ENCODE measurements at regions not wholly inside any gene's neighbourhood (a gene's known extent, or its start where the extent isn't known, plus 50 kb on each side); places are given as distances from the start of the nearest gene placed in this dataset.

- TF ChIP-seq PRDM15 (CRISPR knock-in tag; IDR thresholded peaks at IDR 0.05), result no peak
Observed at GRCh38 chr9:124146031-124146561, 111.7 kb upstream of the NEK6 start (continued).

- no peak for DNase-seq (ENCODE audit: low spot score)
- TF ChIP-seq CBFB (CRISPR knock-in tag; IDR thresholded peaks at IDR 0.05; ENCODE audit: low read depth), result no peak
- TF ChIP-seq CREB1 (CRISPR knock-in tag; IDR thresholded peaks at IDR 0.05), result no peak
- no peak for TF ChIP-seq PRRX2 (CRISPR knock-in tag; IDR thresholded peaks at IDR 0.05)
- no peak for TF ChIP-seq CREM (CRISPR knock-in tag; IDR thresholded peaks at IDR 0.05)
- ATAC-seq, result peak; percentile 48; the same call in 1 of the 2 replicates
- POLR2A ChIA-PET, result no interaction called here
- Mint-ChIP-seq H3K9me3 (peaks cover 3% of the 10 kb centered on the region; the same call in 1 of the 2 replicates), H3K27ac (no peak overlapping the region), H3K4me1 (no peaks in the 10 kb centered on the region; the same call in 1 of the 2 replicates), H3K4me3 (no peak overlapping the region), H3K27me3 (ENCODE audit: low read depth) (peaks cover 3% of the 10 kb centered on the region), H3K36me3 (no peaks in the 10 kb centered on the region)
- CTCF ChIA-PET, result interaction anchor here (1.0 kb wide), 1 partner anchor 23 kb away, joined by 3 read pairs; no protein-coding TSS in a partner anchor
Observed at GRCh38 chr9:124149992-124150391, 107.8 kb upstream of the NEK6 start.

- no peaks in the 10 kb centered on the region for H3K4me1 Mint-ChIP-seq
- no peak overlapping the region for H3K4me3 Mint-ChIP-seq
- H3K27me3 Mint-ChIP-seq (ENCODE audit: low read depth), result peaks cover 5% of the 10 kb centered on the region; the same call in 1 of the 2 replicates
- no peak overlapping the region for H3K27ac Mint-ChIP-seq
- ChIA-PET CTCF (interaction anchor here (1.4 to 1.9 kb wide), 2 partner anchors 45 to 162 kb away, joined by 3 to 5 read pairs; no protein-coding TSS in a partner anchor), POLR2A (no interaction called here)
- no peaks in the 10 kb centered on the region for H3K36me3 Mint-ChIP-seq
- DNase-seq (ENCODE audit: low spot score) (no peak), ATAC-seq (no peak)
- no peak for TF ChIP-seq ZNF396 (CRISPR knock-in tag; IDR thresholded peaks at IDR 0.05; ENCODE audit: borderline replicate concordance)
- no peak for TF ChIP-seq IRF1 (CRISPR knock-in tag; IDR thresholded peaks at IDR 0.05)
- H3K9me3 Mint-ChIP-seq, result peaks cover 4% of the 10 kb centered on the region
Observed at GRCh38 chr9:124163760-124164255, 93.9 kb upstream of the NEK6 start.

- TF ChIP-seq ETV6 (CRISPR knock-in tag; IDR thresholded peaks at IDR 0.05) (no peak), NR2C2 (CRISPR knock-in tag; IDR thresholded peaks at IDR 0.05) (no peak), ZNF671 (CRISPR knock-in tag; IDR thresholded peaks at IDR 0.05) (no peak), NFATC4 (CRISPR knock-in tag; IDR thresholded peaks at IDR 0.05) (no peak), PREB (CRISPR knock-in tag; IDR thresholded peaks at IDR 0.05; ENCODE audit: borderline replicate concordance) (no peak), ESRRA (CRISPR knock-in tag; IDR thresholded peaks at IDR 0.05; ENCODE audit: borderline replicate concordance) (no peak), FOXP4 (CRISPR knock-in tag; IDR thresholded peaks at IDR 0.05) (no peak), GRHL2 (CRISPR knock-in tag; IDR thresholded peaks at IDR 0.05; ENCODE audit: insufficient replicate concordance, severe bottlenecking) (no peak), IRF1 (CRISPR knock-in tag; IDR thresholded peaks at IDR 0.05) (no peak), ZNF263 (CRISPR knock-in tag; IDR thresholded peaks at IDR 0.05; ENCODE audit: low read depth) (no peak), ZNF423 (CRISPR knock-in tag; IDR thresholded peaks at IDR 0.05) (no peak), TEAD1 (CRISPR knock-in tag; IDR thresholded peaks at IDR 0.05) (no peak)
- ATAC-seq (no peak), DNase-seq (ENCODE audit: low spot score) (no peak)
- ChIA-PET CTCF (interaction anchor here (1.0 to 1.9 kb wide), 2 partner anchors 161 to 223 kb away, joined by 3 to 5 read pairs; no protein-coding TSS in a partner anchor), POLR2A (no interaction called here)
- H3K4me3 Mint-ChIP-seq, result no peak overlapping the region
- no peak overlapping the region for H3K27ac Mint-ChIP-seq
- no peaks in the 10 kb centered on the region for H3K36me3 Mint-ChIP-seq
- H3K27me3 Mint-ChIP-seq (ENCODE audit: low read depth), result peaks cover 5% of the 10 kb centered on the region; the same call in 1 of the 2 replicates
- no peaks in the 10 kb centered on the region for H3K4me1 Mint-ChIP-seq
- H3K9me3 Mint-ChIP-seq, result peaks cover 4% of the 10 kb centered on the region
Observed at GRCh38 chr9:124164811-124165210, 92.9 kb upstream of the NEK6 start.
